Muscle layer of duodenum (tissue), 2 donors: ENCODE measurements at regions not wholly inside any gene's neighbourhood (a gene's known extent, or its start where the extent isn't known, plus 50 kb on each side); places are given as distances from the start of the nearest gene placed in this dataset.

Source experiments
- H3K27ac ChIP-seq: one replicate; pipeline ENCODE4 v1.7.0; 2013; ENCODE audit warnings: mild to moderate bottlenecking, low read length
- H3K27me3 ChIP-seq: one replicate; pipeline ENCODE4 v1.7.0; 2013; ENCODE audit warnings: low read depth, mild to moderate bottlenecking, control low read depth, low read length
- H3K36me3 ChIP-seq, 2 donors: one replicate each; pipeline ENCODE4 v1.7.0; 2013; ENCODE audit warnings: low read length in 2 of 2, control low read depth in 1 of 2, mild to moderate bottlenecking in 1 of 2; ENCODE audit not compliant: insufficient read depth in 2 of 2, control insufficient read depth in 1 of 2
- H3K4me1 ChIP-seq, 2 donors: one replicate each; pipeline ENCODE4 v1.7.0; 2013; ENCODE audit warnings: low read length in 2 of 2, mild to moderate bottlenecking in 2 of 2, control low read depth in 1 of 2, moderate library complexity in 1 of 2; ENCODE audit not compliant: insufficient read depth in 2 of 2, control insufficient read depth in 1 of 2
- H3K4me3 ChIP-seq, 2 donors: one replicate each; pipeline ENCODE4 v1.7.0; 2013; ENCODE audit warnings: low read length in 2 of 2, low read depth in 1 of 2, mild to moderate bottlenecking in 1 of 2
- H3K9me3 ChIP-seq, 2 donors: one replicate each; pipeline ENCODE4 v1.7.0; 2013; ENCODE audit warnings: low read length in 2 of 2, control low read depth in 1 of 2, mild to moderate bottlenecking in 1 of 2; ENCODE audit not compliant: control insufficient read depth in 1 of 2
- donor health status: healthy.

DNA sequence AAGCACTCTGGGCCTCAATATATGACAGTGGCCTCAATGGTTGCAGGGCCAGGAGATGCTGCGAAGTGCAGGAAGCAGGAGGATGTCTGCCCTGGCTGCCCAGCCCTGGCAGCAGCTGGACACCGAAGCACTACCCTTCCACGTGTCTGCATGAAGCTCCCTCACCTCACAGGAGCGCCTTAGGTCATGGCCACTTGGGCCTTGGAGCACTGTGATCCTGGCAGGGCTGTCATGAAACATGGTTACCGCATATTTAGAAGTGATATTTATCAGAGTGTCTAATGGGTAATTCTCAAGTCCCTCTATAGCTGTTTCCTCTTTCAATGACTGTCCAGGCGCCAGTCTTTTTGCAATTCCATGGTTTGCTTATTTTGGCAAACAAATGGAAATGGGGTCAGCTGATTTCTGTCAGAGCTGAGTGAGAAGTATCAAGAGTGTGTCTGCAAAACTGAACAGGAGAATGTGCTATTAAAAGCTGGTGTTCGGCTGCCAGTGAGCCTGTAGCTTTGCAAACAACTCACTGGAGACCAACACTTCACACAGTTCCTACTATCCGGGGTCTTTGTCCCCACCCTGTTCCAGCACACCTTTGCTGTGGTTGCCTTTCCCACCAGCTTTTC, 285.9 kb downstream of the KIF4B start:
- H3K27me3 ChIP-seq = no peaks in the 10 kb centered on the region
- no peaks in the 10 kb centered on the region for H3K9me3 ChIP-seq
- H3K27ac ChIP-seq = no peak overlapping the region
- H3K36me3 ChIP-seq = no peaks in the 10 kb centered on the region
- no peaks in the 10 kb centered on the region for H3K4me1 ChIP-seq
- no peak overlapping the region for H3K4me3 ChIP-seq

DNA sequence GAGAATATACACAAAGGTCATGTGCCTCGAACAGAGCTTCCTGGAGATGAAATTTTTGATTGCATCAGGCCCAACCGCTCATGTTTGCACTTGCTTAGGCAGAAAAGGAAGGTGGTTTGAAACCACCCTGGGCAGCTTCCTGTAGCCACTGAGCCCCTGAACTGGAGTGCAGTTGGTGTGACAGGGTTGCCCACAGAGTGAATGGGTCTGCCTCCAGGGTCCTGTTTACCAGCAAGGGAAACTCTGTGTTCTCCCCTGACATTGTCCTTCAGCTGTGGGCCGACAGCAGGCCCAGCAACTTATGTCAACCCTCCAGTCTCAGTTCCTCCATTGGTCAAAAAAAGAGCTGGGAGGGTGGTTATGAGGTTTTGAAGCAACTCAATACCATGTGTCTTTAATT, 289.6 kb downstream of the KIF4B start:
- no peaks in the 10 kb centered on the region for H3K9me3 ChIP-seq
- no peaks in the 10 kb centered on the region for H3K4me1 ChIP-seq
- no peak overlapping the region for H3K4me3 ChIP-seq
- H3K27me3 ChIP-seq = no peaks in the 10 kb centered on the region
- no peak overlapping the region for H3K27ac ChIP-seq
- H3K36me3 ChIP-seq = no peaks in the 10 kb centered on the region

DNA sequence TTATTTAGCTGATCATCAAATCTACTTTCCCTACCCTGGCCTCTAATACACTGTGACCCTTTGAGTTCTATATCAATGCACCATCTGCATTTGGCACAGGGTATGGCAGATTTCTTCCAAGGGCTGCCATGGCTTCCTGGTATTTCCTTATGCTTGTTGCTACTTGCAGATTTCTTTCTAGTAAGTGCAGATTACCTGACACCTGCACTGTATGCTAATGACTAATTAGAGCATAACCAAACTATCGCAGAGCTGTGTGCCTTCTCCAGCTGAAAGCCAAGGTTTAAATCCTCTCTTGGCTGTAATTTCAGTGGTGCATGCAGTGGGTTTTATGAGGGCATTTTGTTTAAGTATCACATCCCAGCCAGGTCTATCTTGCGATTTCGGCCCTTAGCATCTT, 293.7 kb downstream of the KIF4B start:
- H3K4me3 ChIP-seq = no peak overlapping the region
- H3K27me3 ChIP-seq = no peaks in the 10 kb centered on the region
- no peaks in the 10 kb centered on the region for H3K4me1 ChIP-seq
- H3K36me3 ChIP-seq = no peaks in the 10 kb centered on the region
- no peak overlapping the region for H3K27ac ChIP-seq
- no peaks in the 10 kb centered on the region for H3K9me3 ChIP-seq

DNA sequence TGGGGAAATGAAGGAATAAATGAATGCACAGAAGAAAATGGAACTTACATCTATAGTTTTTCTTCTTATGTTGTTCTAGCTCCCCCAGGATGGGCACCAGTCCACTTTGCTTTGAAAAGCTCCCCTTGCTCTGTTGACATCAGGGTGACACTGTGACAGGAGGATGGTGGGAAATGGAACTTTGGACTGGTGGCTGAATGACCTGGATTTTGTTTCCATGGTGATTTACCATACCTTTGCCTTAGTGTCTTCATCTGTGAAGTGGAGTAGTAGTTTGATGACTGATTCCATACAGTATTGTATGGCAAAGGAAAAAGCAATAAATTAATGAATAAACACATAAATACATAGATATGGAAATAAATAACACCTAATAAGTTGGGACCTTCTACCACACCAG, 294.7 kb downstream of the KIF4B start:
- Histone ChIP-seq H3K36me3 (no peaks in the 10 kb centered on the region), H3K4me3 (no peak overlapping the region)

DNA sequence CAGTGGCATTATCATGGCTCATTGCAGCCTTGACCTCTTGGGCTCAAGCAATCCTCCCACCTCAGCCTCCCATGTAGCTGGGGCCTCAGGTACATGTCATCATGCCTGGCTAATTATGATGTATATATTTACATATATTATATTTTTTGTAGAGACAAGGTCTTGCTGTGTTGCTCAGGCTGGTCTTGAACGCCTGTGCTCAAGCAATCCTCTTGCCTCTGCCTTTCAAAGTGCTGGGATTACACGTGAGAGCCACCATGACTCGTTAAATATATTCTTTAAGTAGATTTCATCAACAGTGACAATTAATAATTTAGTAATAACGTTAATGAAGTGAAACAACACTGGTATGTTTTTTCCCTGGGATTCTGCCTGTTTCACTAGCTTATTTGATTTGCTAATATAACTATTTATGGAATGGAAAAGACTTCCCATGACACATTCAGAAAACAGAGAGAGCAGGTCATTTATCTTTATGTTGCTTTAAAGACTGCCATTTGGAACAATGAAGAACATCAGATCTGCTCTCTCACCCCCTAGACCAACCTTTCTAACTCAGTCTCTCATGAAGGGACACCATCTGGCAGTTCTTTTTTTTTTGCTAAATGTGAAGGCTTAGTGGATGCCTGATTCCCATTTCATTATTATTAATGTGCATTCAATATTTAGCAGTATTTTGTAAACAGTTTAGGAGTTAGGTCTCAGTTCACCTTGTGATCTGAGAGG, 295.6 kb downstream of the KIF4B start:
- Histone ChIP-seq H3K36me3 (no peaks in the 10 kb centered on the region), H3K27me3 (no peaks in the 10 kb centered on the region), H3K9me3 (no peaks in the 10 kb centered on the region), H3K4me1 (no peaks in the 10 kb centered on the region), H3K4me3 (no peak overlapping the region), H3K27ac (no peak overlapping the region)

More for the DNA sequence above, 294.7 kb downstream of the KIF4B start:
- H3K9me3 ChIP-seq = no peaks in the 10 kb centered on the region
- no peak overlapping the region for H3K27ac ChIP-seq
- no peaks in the 10 kb centered on the region for H3K27me3 ChIP-seq
- H3K4me1 ChIP-seq = no peaks in the 10 kb centered on the region

DNA sequence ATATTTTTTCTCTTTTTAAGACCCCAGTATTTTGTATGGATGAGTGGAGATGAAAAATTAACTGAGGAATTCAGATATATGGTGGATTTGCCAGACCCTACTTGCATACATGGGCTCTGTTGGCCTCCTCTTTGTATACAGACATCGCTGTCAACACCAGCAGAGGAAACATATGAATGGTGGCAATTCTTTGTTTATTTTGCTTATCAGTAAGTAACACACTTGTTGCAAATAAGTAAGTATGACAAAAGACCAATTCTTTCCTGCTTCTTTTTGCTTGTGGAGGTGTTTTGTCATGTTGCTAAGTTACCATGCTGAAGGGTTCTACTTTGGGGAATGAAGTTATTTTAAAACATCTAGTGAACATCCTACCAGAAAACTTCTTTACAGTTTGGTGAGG, 298.2 kb downstream of the KIF4B start:
- no peaks in the 10 kb centered on the region for H3K36me3 ChIP-seq
- no peak overlapping the region for H3K4me3 ChIP-seq
- no peaks in the 10 kb centered on the region for H3K9me3 ChIP-seq
- H3K27me3 ChIP-seq = no peaks in the 10 kb centered on the region
- no peak overlapping the region for H3K27ac ChIP-seq
- no peaks in the 10 kb centered on the region for H3K4me1 ChIP-seq

DNA sequence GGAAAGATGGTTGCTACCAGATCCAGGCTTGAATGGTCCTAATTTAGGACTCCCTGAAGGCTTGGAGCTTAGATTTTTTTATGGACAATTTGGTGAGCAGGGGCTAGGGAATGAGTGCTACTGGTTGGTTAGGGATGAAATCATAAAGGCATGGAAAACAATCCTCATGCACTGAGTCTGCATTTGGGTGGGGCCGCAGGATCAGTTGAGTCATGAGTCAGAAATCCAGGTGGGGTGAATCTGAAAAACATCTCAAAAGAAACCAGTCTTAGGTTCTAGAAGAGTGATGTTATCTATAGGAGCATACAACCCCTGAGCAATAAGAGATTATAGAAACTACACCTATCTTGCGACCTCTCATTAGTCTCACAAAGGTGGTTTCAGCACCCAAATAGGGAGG, 300.0 kb downstream of the KIF4B start:
- Histone ChIP-seq H3K36me3 (no peaks in the 10 kb centered on the region), H3K4me3 (no peak overlapping the region), H3K27ac (no peak overlapping the region), H3K4me1 (no peaks in the 10 kb centered on the region), H3K27me3 (no peaks in the 10 kb centered on the region), H3K9me3 (no peaks in the 10 kb centered on the region)

DNA sequence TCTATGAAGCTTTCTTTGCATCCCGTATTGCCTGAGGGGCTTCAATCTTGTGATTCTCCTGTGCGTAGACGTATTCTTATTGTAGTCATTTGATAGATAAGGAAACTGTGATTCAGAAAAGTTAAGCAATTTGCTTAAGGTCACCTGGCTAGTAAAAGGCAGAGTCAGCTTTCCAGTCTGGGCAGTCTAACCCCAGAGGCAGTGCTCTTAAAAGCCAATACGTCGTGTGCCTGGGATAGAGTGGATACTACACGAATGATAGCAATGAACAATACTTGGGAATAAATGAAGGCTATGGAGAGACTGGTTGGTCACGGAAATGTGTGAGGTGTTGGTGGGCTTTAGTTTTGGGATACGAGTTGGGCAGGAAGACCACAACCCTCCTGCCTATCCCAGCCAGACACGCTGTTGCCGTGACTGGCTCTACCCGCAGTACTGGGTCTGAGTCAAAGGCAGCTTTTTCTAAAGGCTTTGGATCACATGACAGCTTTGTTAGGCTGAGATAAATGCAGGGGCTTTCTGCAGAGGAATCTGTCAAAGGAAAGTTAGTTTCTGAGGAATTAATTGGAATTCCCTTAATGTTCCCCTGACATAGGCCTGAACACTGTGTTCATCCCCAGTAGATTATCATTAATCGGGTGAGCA, 302.6 kb downstream of the KIF4B start:
- Histone ChIP-seq H3K27ac (no peak overlapping the region), H3K36me3 (no peaks in the 10 kb centered on the region), H3K27me3 (no peaks in the 10 kb centered on the region), H3K4me3 (no peak overlapping the region), H3K4me1 (no peaks in the 10 kb centered on the region), H3K9me3 (no peaks in the 10 kb centered on the region)

DNA sequence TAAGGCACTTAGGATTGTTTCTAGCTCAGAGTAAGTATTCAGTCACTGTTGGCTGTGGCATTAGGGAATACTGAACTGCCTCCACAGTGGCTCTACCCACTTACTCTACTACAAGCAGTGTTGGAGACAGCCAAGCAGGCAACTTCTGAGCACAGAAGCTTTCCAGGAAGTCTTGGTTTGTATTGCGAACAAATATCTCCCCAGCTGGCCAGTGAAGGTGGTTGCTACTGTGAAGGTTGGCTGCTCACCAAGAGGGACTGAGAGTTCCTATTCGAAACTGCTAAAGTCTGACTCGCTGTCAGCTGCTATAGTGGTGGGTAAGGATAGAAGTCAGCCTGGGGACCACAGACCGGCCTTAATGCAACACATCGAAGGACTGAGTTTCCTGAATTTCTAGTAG, 319.1 kb downstream of the KIF4B start:
- no peaks in the 10 kb centered on the region for H3K4me1 ChIP-seq
- H3K27me3 ChIP-seq = no peaks in the 10 kb centered on the region
- H3K27ac ChIP-seq = no peak overlapping the region
- peaks cover 0 to 2% of the 10 kb centered on the region in 2 donors for H3K9me3 ChIP-seq
- H3K4me3 ChIP-seq = no peak overlapping the region
- no peaks in the 10 kb centered on the region for H3K36me3 ChIP-seq

DNA sequence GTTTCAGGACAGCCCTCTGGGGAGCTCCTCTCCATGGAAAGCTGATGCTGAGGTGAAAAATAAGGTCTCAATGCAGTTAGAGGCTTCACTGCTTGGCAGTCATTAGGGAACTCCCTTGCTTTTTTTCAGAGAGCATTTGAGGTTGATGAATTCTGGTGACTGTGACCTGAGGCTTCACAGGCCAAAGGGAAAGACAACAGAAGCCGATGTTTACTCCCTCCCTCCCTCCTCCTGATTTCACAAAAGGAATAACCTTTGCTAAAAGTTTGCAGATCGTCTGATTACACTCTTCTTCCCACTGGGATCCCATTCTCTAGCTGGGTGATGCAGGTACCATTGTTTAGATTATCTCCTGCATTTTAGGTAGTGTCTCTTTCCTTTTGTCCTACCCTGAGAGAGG, 329.4 kb downstream of the KIF4B start:
- H3K4me3 ChIP-seq = no peak overlapping the region
- H3K27ac ChIP-seq = no peak overlapping the region
- H3K36me3 ChIP-seq = no peaks in the 10 kb centered on the region
- no peaks in the 10 kb centered on the region for H3K4me1 ChIP-seq
- H3K9me3 ChIP-seq = no peaks in the 10 kb centered on the region
- H3K27me3 ChIP-seq = no peaks in the 10 kb centered on the region

DNA sequence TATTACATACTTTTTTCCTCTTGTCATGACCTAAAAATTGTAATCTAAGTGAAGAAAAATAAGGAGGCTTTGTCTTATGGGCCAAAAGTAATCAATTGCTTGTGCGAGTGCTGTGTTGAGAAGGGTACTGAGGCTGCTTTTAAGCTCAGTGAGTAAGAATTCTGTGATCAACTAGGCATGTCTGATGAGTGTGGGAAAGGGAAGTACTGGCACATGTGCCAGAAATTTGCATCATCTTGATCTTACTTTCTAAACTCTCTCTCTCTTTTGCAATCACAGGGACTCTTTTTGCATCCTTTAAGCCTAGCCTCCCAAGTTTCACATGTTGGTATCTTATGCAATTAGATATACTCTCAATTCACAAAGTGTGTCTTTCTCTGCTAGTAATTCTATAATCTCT, 329.9 kb downstream of the KIF4B start:
- no peak overlapping the region for H3K27ac ChIP-seq
- H3K36me3 ChIP-seq = no peaks in the 10 kb centered on the region
- no peak overlapping the region for H3K4me3 ChIP-seq
- no peaks in the 10 kb centered on the region for H3K27me3 ChIP-seq
- H3K4me1 ChIP-seq = no peaks in the 10 kb centered on the region
- no peaks in the 10 kb centered on the region for H3K9me3 ChIP-seq
